Aorta (tissue), 5 donors: ENCODE measurements at regions not wholly inside any gene's neighbourhood (a gene's known extent, or its start where the extent isn't known, plus 50 kb on each side); places are given as distances from the start of the nearest gene placed in this dataset.
A peak's percentile ranks its signal among the peaks of the same experiment; 100 is the strongest.
"Not testable (repeated sequence)": the region's sequence is repeated elsewhere in the genome, so short reads cannot be mapped to it uniquely, and the experiment has no call there.

Experiments
- ATAC-seq: fragments of 200-7000 bp; cut with Tn5 transposase; one replicate; pipeline ENCODE4 v1.9.1; 2022; ENCODE audit warnings: moderate library complexity; ENCODE audit not compliant: low FRiP score
- DNase-seq, 2 donors: peaks; one replicate each; pipeline ENCODE4 v3.0.0-alpha.2; 2020
- H3K27ac ChIP-seq, 2 donors: one replicate each; pipeline ENCODE4 v1.5.1; 2013; ENCODE audit warnings: low read length in 2 of 2, mild to moderate bottlenecking in 2 of 2, moderate library complexity in 2 of 2, control low read depth in 1 of 2, inconsistent platforms in 1 of 2, low read depth in 1 of 2
- H3K27me3 ChIP-seq, 2 donors: one replicate each; pipeline ENCODE4 v1.6.1; 2013; ENCODE audit warnings: control low read depth in 1 of 2, low read length in 1 of 2, mild to moderate bottlenecking in 1 of 2, moderate library complexity in 1 of 2; ENCODE audit not compliant: insufficient read depth in 2 of 2, control insufficient read depth in 1 of 2
- H3K36me3 ChIP-seq, 2 donors: one replicate each; pipeline ENCODE4 v1.6.1; 2013; ENCODE audit warnings: control low read depth in 1 of 2, low read length in 1 of 2, mild to moderate bottlenecking in 1 of 2; ENCODE audit not compliant: insufficient read depth in 2 of 2, control insufficient read depth in 1 of 2
- H3K4me1 ChIP-seq, 2 donors: one replicate each; pipeline ENCODE4 v1.6.1; 2013; ENCODE audit warnings: low read length in 2 of 2, control low read depth in 1 of 2, mild to moderate bottlenecking in 1 of 2, moderate library complexity in 1 of 2; ENCODE audit not compliant: insufficient read depth in 2 of 2, control insufficient read depth in 1 of 2
- H3K4me3 ChIP-seq, 2 donors: one replicate each; pipeline ENCODE4 v1.5.1; 2013; ENCODE audit warnings: low read length in 2 of 2, control low read depth in 1 of 2, mild to moderate bottlenecking in 1 of 2
- H3K9me3 ChIP-seq: one replicate; pipeline ENCODE4 v1.6.1; 2013; ENCODE audit warnings: mild to moderate bottlenecking, low read length; ENCODE audit not compliant: control insufficient read depth
- WGBS, 2 donors: extraction: QIAGEN DNeasy Blood & Tissue Kit; methylation state at CpG; one replicate each; pipeline ENCODE4 v1.1.7; 2013; 5-methylcytosine and 5-hydroxymethylcytosine counted together
- intact Hi-C, 2 donors: fragments of 100-400 bp; cut with DNase I; formaldehyde crosslinking; loops; one replicate each; pipeline versions ENCODE4 v1.14.2 to v1.15.0; 2022
- donor health status: healthy with polysubstance abuse.
- donor health status: Bipolar disorder and iron deficiency.
- donor health status: DM: no; HTN: no; CAD: no.
- donor health status: DM: no; HTN: no; CAD: no.
- donor health status: DM: yes; HTN: yes; CAD: no.

DNA sequence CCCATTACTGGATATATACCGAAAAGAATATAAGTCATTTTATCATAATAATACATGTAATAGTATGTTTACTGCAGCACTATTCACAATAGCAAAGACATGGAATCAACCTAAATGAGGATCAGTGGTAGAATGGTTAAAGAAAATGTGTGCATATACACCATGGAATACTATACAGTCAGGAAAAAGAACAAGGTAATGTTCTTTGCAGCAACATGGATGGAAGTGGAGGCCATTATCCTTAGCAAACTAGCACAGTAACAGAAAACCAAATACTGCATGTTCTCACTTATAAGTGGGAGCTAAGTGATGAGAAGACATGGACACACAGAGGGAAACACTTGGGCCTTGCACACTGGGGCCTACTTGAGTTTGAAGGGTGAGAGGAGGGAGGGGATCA is 207.4 kb upstream of the APOOL start:
- no peak for DNase-seq
- no peak overlapping the region for H3K4me3 ChIP-seq
- no peaks in the 10 kb centered on the region for H3K36me3 ChIP-seq
- H3K4me1 ChIP-seq: no peaks in the 10 kb centered on the region
- 91 to 100% methylated on average over 1 of the region's 1 CpG for WGBS, 2 donors
- H3K27ac ChIP-seq: no peak overlapping the region
- no peaks in the 10 kb centered on the region for H3K9me3 ChIP-seq
- intact Hi-C loops: no loop called here
- no peaks in the 10 kb centered on the region for H3K27me3 ChIP-seq
- ATAC-seq: no peak

DNA sequence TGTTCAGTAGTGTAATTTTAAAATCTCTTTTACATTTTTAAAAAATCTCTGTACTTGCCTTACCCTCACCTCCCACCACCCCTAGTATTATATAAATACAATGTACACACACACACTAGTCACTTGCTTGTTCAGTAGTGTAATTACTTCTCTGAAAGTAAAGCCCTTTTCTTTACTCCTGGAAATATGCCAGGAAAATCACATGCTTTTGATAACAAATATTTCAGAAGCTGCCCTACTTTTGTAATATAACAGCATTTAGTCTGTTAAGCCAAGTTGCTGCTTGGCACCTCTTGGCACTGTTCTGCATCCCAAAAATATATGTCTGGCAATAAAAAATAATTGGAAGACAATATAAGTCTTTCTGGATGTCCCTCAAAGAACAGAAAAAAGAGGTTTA is 172.8 kb upstream of the APOOL start:
- DNase-seq (no peak), ATAC-seq (no peak)
- Histone ChIP-seq H3K27ac (no peak overlapping the region), H3K36me3 (no peaks in the 10 kb centered on the region), H3K4me1 (no peaks in the 10 kb centered on the region), H3K4me3 (no peak overlapping the region), H3K27me3 (no peaks in the 10 kb centered on the region), H3K9me3 (no peaks in the 10 kb centered on the region)
- intact Hi-C loops: no loop called here

- H3K27ac ChIP-seq, intact Hi-C loops, H3K27me3 ChIP-seq, ATAC-seq, H3K36me3 ChIP-seq, H3K4me1 ChIP-seq, H3K4me3 ChIP-seq, H3K9me3 ChIP-seq, DNase-seq: not testable (repeated sequence)
- 85 to 95% methylated on average over 1 of the region's 1 CpG for WGBS, 2 donors
Measured at GRCh38 chrX:84846541-84846940, 157.1 kb upstream of the APOOL start.

- WGBS, 2 donors: 84 to 91% methylated on average over 3 of the region's 3 CpGs
- H3K4me3 ChIP-seq, H3K27ac ChIP-seq, H3K27me3 ChIP-seq, DNase-seq, H3K36me3 ChIP-seq, intact Hi-C loops, H3K9me3 ChIP-seq, H3K4me1 ChIP-seq, ATAC-seq: not testable (repeated sequence)
Measured at GRCh38 chrX:84851183-84851582, 152.5 kb upstream of the APOOL start.

GRCh38 chrX:84856791-84857190 is 146.9 kb upstream of the APOOL start:
- intact Hi-C loops, ATAC-seq, H3K36me3 ChIP-seq, H3K9me3 ChIP-seq, H3K27me3 ChIP-seq, H3K4me3 ChIP-seq, H3K4me1 ChIP-seq, H3K27ac ChIP-seq: not testable (repeated sequence)
- 91 to 93% methylated on average over 17 to 20 of the region's 20 CpGs for WGBS, 2 donors
- DNase-seq: peak in 1 of 2 donors; percentile 50

GRCh38 chrX:84858771-84859170 is 144.9 kb upstream of the APOOL start:
- H3K9me3 ChIP-seq, H3K27ac ChIP-seq, H3K4me1 ChIP-seq, H3K27me3 ChIP-seq, H3K36me3 ChIP-seq, ATAC-seq, intact Hi-C loops, H3K4me3 ChIP-seq, DNase-seq: not testable (repeated sequence)
- 54 to 87% methylated on average over 1 of the region's 2 CpGs for WGBS, 2 donors

DNA sequence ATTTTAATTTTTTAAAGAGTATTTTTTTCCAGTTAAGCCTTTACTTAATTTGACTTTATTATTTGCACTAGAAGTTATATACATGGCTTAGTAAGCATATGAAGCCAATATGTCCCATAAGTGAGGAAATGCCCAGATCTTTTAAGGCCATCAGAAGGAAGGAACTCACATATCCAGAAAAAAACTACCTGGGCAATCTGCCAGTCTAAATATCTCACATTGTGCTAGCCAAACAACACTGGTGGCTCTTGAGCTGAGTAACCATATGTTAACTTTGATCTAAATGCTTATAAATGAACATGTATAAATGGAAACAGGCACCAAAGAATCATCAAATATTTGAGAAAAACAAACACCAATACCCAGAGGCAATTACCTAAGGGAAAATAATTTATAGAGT is 138.6 kb upstream of the APOOL start:
- ATAC-seq: no peak
- H3K27me3 ChIP-seq: no peaks in the 10 kb centered on the region
- H3K27ac ChIP-seq: no peak overlapping the region
- H3K9me3 ChIP-seq: no peaks in the 10 kb centered on the region
- H3K4me1 ChIP-seq: peaks cover 0 to 4% of the 10 kb centered on the region in 2 donors
- no peak for DNase-seq
- no peak overlapping the region for H3K4me3 ChIP-seq
- intact Hi-C loops: no loop called here
- no peaks in the 10 kb centered on the region for H3K36me3 ChIP-seq

DNA sequence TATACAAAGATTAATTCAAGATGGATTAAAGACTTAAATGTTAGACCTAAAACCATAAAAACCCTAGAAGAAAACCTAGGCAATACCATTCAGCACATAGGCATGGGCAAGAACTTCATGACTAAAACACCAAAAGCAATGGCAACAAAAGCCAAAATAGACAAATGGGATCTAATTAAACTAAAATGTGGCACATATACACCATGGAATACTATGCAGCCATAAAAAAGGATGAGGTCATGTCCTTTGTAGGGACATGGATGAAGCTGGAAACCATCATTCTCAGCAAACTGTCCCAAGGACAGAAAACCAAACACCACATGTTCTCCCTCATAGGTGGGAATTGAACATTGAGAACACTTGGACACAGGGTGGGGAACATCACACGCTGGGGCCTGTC is 133.4 kb upstream of the APOOL start:
- intact Hi-C loops, H3K36me3 ChIP-seq, ATAC-seq, DNase-seq, H3K4me1 ChIP-seq, H3K4me3 ChIP-seq, H3K9me3 ChIP-seq, H3K27me3 ChIP-seq, H3K27ac ChIP-seq: not testable (repeated sequence)
- 75 to 93% methylated on average over 1 of the region's 1 CpG for WGBS, 2 donors

DNA sequence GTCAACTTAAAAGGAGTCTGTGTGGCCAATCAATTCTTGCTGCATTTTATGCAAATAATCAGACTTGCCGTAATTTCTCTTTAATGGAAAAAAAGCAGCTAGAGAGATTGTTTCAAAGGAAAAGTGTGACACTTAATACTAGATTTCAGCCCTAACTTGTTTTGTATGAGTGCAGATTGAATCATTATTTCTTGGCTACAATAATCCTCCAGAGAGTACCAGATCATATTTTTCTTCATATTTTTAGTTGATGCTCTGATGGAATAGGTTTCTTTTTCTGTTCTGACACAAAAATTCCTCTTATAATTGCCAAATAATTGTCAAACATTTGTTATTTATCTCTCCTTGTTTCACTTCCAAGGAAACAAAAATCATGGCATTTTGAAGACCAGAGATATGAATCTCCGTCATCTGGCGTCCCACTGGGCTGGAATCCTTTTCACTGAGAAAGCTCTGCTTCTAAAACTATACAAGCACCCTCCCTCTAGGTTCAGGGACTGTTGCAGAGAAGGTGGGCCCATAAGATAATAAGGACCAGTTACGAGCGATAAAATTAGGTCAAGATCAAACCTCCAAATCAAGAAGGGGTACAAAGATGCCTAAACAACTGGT is 131.4 kb upstream of the APOOL start:
- intact Hi-C loops, H3K4me3 ChIP-seq, H3K36me3 ChIP-seq, H3K4me1 ChIP-seq, H3K27me3 ChIP-seq, H3K27ac ChIP-seq, H3K9me3 ChIP-seq, DNase-seq: not testable (repeated sequence)
- WGBS, 2 donors: 6 to 31% methylated on average over 5 of the region's 5 CpGs
- peak; percentile 71 for ATAC-seq
